Endothelial cell of umbilical vein (primary cell): ENCODE measurements at regions not wholly inside any gene's neighbourhood (a gene's known extent, or its start where the extent isn't known, plus 50 kb on each side); places are given as distances from the start of the nearest gene placed in this dataset.

ENCODE experiments used
- BruUV-seq: library from RNA; stranded (reverse); fragments of 400-500 nt; replicated peaks from 2 replicates; lab custom pipeline; 2021; lab: Mats Ljungman, UMichigan
- CTCF ChIA-PET: fragments of 300-600, 350-600 bp; sonication (Branson Sonifier 250); formaldehyde crosslinking; loops from one replicate; lab custom pipeline; 2021; ENCODE audit warnings: antibody characterized with exemption, inconsistent platforms; lab: Charles Lee
- POLR2A ChIA-PET: fragments of 300-600, 350-600 bp; sonication (Branson Sonifier 250); formaldehyde crosslinking; loops from one replicate; lab custom pipeline; 2021; ENCODE audit warnings: antibody characterized with exemption, inconsistent platforms; lab: Charles Lee
- DNase-seq: peaks from one replicate; pipeline ENCODE4 v3.0.0-alpha.2; 2011; ENCODE audit warnings: low read depth, low spot score
- FAIRE-seq: peaks from 2 replicates; lab custom pipeline; 2011; peaks lifted over from hg19 to GRCh38; lab: Jason Lieb, UNC
- H2AFZ ChIP-seq: 2 replicates; pipeline ENCODE4 v1.6.0; 2012; ENCODE audit warnings: low read depth, low read length, control low read depth, inconsistent platforms
- H3K27ac ChIP-seq: 2 replicates; pipeline ENCODE4 v1.5.1; 2011; ENCODE audit warnings: low read depth, mild to moderate bottlenecking, control low read depth, low read length, moderate library complexity; ENCODE audit not compliant: insufficient read depth
- H3K27me3 ChIP-seq, 2 experiments: 2 replicates each; pipeline versions ENCODE4 v1.6.0 to v1.6.1; 2011; ENCODE audit warnings: low read length in 2 of 2, mixed read lengths in 1 of 2; ENCODE audit not compliant: control insufficient read depth in 2 of 2, insufficient read depth in 2 of 2
- H3K36me3 ChIP-seq, 2 experiments: 2 replicates in 1 of 2; 3 replicates in 1 of 2; pipeline ENCODE4 v1.5.1; 2011; ENCODE audit warnings: low read length in 2 of 2, mild to moderate bottlenecking in 1 of 2, moderate library complexity in 1 of 2; ENCODE audit not compliant: control insufficient read depth in 2 of 2, insufficient read depth in 2 of 2; ENCODE audit errors: extremely low read depth in 1 of 2
- H3K4me1 ChIP-seq: 3 replicates; pipeline ENCODE4 v1.5.1; 2011; ENCODE audit warnings: mild to moderate bottlenecking, low read length; ENCODE audit not compliant: control insufficient read depth, insufficient read depth; ENCODE audit errors: extremely low read depth
- H3K4me2 ChIP-seq: 2 replicates; pipeline ENCODE4 v1.6.1; 2011; ENCODE audit warnings: low read length, control low read depth, mixed read lengths; ENCODE audit not compliant: insufficient read depth
- H3K4me3 ChIP-seq, 3 experiments: fragments of 200-600 bp in 1 of 3; sonication (generic), shearing (Covaris generic) in 1 of 3; replicated peaks in 1 of 3; 2 replicates each; pipeline ENCODE4 v1.5.1; 2011 to 2016; ENCODE audit warnings: control low read depth in 3 of 3, low read length in 3 of 3, mild to moderate bottlenecking in 2 of 3, inconsistent platforms in 1 of 3, low read depth in 1 of 3, moderate library complexity in 1 of 3; ENCODE audit not compliant: insufficient read depth in 1 of 3
- H3K79me2 ChIP-seq: 2 replicates; pipeline ENCODE4 v1.6.0; 2012; ENCODE audit warnings: low read length, inconsistent platforms; ENCODE audit not compliant: control insufficient read depth, insufficient read depth
- H3K9ac ChIP-seq: replicated peaks from 2 replicates; pipeline ENCODE3; 2011; ENCODE audit warnings: low read length, control low read depth; ENCODE audit not compliant: insufficient read depth; ENCODE audit errors: extremely low read depth
- H3K9me1 ChIP-seq: replicated peaks from 3 replicates; pipeline ENCODE4 v1.6.0; 2011; ENCODE audit warnings: mild to moderate bottlenecking, low read length; ENCODE audit not compliant: control insufficient read depth, insufficient read depth; ENCODE audit errors: extremely low read depth
- H3K9me3 ChIP-seq: replicated peaks from 2 replicates; pipeline ENCODE4 v1.5.1; 2012; ENCODE audit warnings: low read length, inconsistent platforms; ENCODE audit not compliant: control insufficient read depth, insufficient read depth
- H4K20me1 ChIP-seq: replicated peaks from 2 replicates; pipeline ENCODE3; 2011; ENCODE audit warnings: mild to moderate bottlenecking, low read length; ENCODE audit not compliant: control insufficient read depth, insufficient read depth; ENCODE audit errors: extremely low read depth
- EZH2 ChIP-seq: IDR thresholded peaks from 2 replicates; pipeline ENCODE4 v1.6.1; 2012; ENCODE audit warnings: borderline replicate concordance, low read depth, mild to moderate bottlenecking, moderate library complexity, low read length, inconsistent platforms; ENCODE audit not compliant: severe bottlenecking
- FOS ChIP-seq: IDR thresholded peaks from 2 replicates; pipeline ENCODE4 v1.6.1; 2011; ENCODE audit warnings: mild to moderate bottlenecking, low read length, moderate library complexity, borderline replicate concordance; ENCODE audit not compliant: insufficient read depth
- GATA2 ChIP-seq: IDR thresholded peaks from 2 replicates; pipeline ENCODE4 v1.7.0; 2011; ENCODE audit warnings: low read depth, mild to moderate bottlenecking, moderate library complexity, mixed read lengths, low read length; ENCODE audit not compliant: insufficient read length, insufficient read depth
- JUN ChIP-seq: IDR thresholded peaks from 2 replicates; pipeline ENCODE4 v1.6.1; 2011; ENCODE audit warnings: borderline replicate concordance, low read depth; ENCODE audit not compliant: insufficient read length, insufficient read depth
- MAX ChIP-seq: IDR thresholded peaks from 2 replicates; pipeline ENCODE4 v1.6.1; 2011; ENCODE audit not compliant: insufficient read depth, insufficient read length
- MYC ChIP-seq: IDR thresholded peaks from one replicate; pipeline ENCODE4 v1.6.1; 2011; ENCODE audit warnings: mild to moderate bottlenecking, low read depth, low read length
- POLR2A ChIP-seq: IDR thresholded peaks from 2 replicates; pipeline ENCODE4 v1.6.1; 2012; ENCODE audit warnings: low read depth, mild to moderate bottlenecking, control low read depth, low read length
- POLR2AphosphoS5 ChIP-seq: IDR thresholded peaks from 2 replicates; pipeline ENCODE4 v1.6.1; 2012; ENCODE audit warnings: low read depth, mild to moderate bottlenecking, control low read depth, low read length, moderate library complexity; ENCODE audit not compliant: insufficient read depth
- dilution Hi-C: fragments of 300-500 bp; cut with MboI; formaldehyde crosslinking; loops from one replicate; pipeline ENCODE4 v1.15.0; 2019; ENCODE audit warnings: low sequenced_read_pairs; ENCODE audit not compliant: extremely low pct_ligation_motif_present
- intact Hi-C: fragments of 100-400 bp; cut with micrococcal nuclease; formaldehyde crosslinking; loops from one replicate; pipeline ENCODE4 v1.10.0; 2022
- TF ChIP-seq, protein P1 (sequence below), 2 donors: IDR thresholded peaks; 1 replicate in 1 of 2; 2 replicates in 1 of 2; pipeline ENCODE4 v1.5.1; 2011; ENCODE audit warnings: low read length in 2 of 2, mild to moderate bottlenecking in 2 of 2, moderate library complexity in 2 of 2, control low read depth in 1 of 2, inconsistent platforms in 1 of 2, low read depth in 1 of 2; ENCODE audit not compliant: insufficient read depth in 1 of 2; ENCODE audit errors: extremely low read depth in 1 of 2

DNA sequence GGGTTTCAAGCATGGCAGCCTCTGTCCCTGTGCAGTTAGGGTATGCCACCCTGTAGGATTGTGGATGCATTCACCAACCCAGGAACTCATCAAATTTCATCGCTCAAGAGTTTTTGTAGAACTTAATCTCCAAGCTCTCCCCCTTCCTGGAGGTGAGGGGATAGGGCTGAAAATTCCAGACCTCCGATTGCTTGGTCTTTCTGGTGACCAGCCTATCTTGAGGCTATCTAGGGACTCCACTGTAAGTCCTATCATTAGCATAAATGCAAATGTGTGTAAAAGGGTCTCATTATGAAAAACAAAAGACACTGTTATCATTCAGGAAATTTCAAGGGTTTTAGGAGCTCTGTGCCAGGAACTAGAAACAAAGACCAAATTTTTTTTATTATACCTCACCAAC lies 244.0 kb downstream of the DUSP6 start:
- Histone ChIP-seq H3K4me1 (no peaks in the 10 kb centered on the region), H2AFZ (no peak overlapping the region), H3K4me3 (no peak overlapping the region), H3K79me2 (no peaks in the 10 kb centered on the region), H3K27ac (no peak overlapping the region), H3K4me2 (no peak overlapping the region), H4K20me1 (no peaks in the 10 kb centered on the region), H3K9ac (no peak overlapping the region), H3K36me3 (no peaks in the 10 kb centered on the region), H3K9me3 (no peaks in the 10 kb centered on the region), H3K9me1 (no peaks in the 10 kb centered on the region), H3K27me3 (no peaks in the 10 kb centered on the region)
- no TSS peak for BruUV-seq
- TF ChIP-seq MYC, result no peak
- no peak for TF ChIP-seq POLR2A
- no peak for TF ChIP-seq POLR2AphosphoS5
- TF ChIP-seq MAX, result no peak
- TF ChIP-seq JUN, result no peak
- no peak for TF ChIP-seq FOS
- TF ChIP-seq GATA2, result no peak
- TF ChIP-seq, protein P1, sequence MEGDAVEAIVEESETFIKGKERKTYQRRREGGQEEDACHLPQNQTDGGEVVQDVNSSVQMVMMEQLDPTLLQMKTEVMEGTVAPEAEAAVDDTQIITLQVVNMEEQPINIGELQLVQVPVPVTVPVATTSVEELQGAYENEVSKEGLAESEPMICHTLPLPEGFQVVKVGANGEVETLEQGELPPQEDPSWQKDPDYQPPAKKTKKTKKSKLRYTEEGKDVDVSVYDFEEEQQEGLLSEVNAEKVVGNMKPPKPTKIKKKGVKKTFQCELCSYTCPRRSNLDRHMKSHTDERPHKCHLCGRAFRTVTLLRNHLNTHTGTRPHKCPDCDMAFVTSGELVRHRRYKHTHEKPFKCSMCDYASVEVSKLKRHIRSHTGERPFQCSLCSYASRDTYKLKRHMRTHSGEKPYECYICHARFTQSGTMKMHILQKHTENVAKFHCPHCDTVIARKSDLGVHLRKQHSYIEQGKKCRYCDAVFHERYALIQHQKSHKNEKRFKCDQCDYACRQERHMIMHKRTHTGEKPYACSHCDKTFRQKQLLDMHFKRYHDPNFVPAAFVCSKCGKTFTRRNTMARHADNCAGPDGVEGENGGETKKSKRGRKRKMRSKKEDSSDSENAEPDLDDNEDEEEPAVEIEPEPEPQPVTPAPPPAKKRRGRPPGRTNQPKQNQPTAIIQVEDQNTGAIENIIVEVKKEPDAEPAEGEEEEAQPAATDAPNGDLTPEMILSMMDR (IDR thresholded peaks at IDR 0.05; ENCODE audit: extremely low read depth in 1 of 2, insufficient read depth in 1 of 2, low read depth in 1 of 2, low read length in 2 of 2), result no peak
- no peak for TF ChIP-seq EZH2
- ChIA-PET POLR2A (no interaction called here), CTCF (interaction anchor here (0.6 to 1.4 kb wide), 3 partner anchors 9 to 23 kb away, joined by 3 read pairs; no protein-coding TSS in a partner anchor)
- dilution Hi-C loops, result no loop called here
- DNase-seq (no peak), FAIRE-seq (no peak)
- intact Hi-C loops, result no loop called here
